Ovary (tissue), 3 donors: ENCODE measurements at regions not wholly inside any gene's neighbourhood (a gene's known extent, or its start where the extent isn't known, plus 50 kb on each side); places are given as distances from the start of the nearest gene placed in this dataset.

ENCODE experiments used
- CTCF ChIP-seq, 3 donors: fragments of 450-650 bp in 2 of 3; fragments of 200-600 bp in 1 of 3; IDR thresholded peaks; one replicate each; pipeline versions ENCODE4 v1.5.1 to v1.8.0; 2016 to 2022; ENCODE audit warnings: antibody characterized with exemption in 3 of 3, mild to moderate bottlenecking in 1 of 3
- POLR2A ChIP-seq: fragments of 450-650 bp; IDR thresholded peaks from one replicate; pipeline ENCODE4 v1.6.1; 2017; ENCODE audit warnings: antibody characterized with exemption, mild to moderate bottlenecking, moderate library complexity
- donor health status: DM: no; HTN: no; CAD: no.

GRCh38 chr1:2859881-2860430, 58.5 kb upstream of the TTC34 start:
- TF ChIP-seq CTCF (IDR thresholded peaks at IDR 0.05) (no peak), POLR2A (no peak)
